ENCODE measurements at regions not wholly inside any gene's neighbourhood (a gene's known extent, or its start where the extent isn't known, plus 50 kb on each side); places are given as distances from the start of the nearest gene placed in this dataset.

DNA sequence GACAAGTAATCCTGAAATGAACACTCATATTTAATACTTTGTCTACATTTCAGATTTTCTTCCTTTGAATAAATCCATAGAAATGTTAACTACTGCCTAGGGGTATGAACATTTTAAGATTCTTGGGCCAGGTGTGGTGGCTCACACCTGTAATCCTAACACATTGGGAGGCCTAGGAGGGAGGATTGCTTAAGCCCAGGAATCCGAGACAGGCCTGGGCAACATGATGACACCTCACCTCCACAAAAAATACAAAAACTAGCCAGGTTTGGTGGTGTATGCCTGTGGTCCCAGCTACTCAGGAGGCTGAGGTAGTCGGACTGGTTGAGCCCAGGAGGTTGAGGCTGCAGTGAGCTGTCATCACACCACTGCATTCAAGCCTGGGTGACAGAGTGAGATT lies 73.9 kb upstream of the PIAS1 start:
- Histone ChIP-seq H3K9me3 (no peaks in the 10 kb centered on the region), H3K27ac (no peak overlapping the region), H3K4me1 (no peaks in the 10 kb centered on the region), H3K4me3 (no peak overlapping the region), H3K36me3 (no peaks in the 10 kb centered on the region), H3K27me3 (no peaks in the 10 kb centered on the region)
- DNase-seq (ENCODE audit: low spot score in 2 of 2): no peak
- TF ChIP-seq CTCF (IDR thresholded peaks at IDR 0.05) (no peak), EP300 (IDR thresholded peaks at IDR 0.05) (no peak), POLR2AphosphoS5 (IDR thresholded peaks at IDR 0.05) (no peak), POLR2A (IDR thresholded peaks at IDR 0.05) (no peak)
- WGBS: 86% methylated on average over 2 of the region's 2 CpGs

DNA sequence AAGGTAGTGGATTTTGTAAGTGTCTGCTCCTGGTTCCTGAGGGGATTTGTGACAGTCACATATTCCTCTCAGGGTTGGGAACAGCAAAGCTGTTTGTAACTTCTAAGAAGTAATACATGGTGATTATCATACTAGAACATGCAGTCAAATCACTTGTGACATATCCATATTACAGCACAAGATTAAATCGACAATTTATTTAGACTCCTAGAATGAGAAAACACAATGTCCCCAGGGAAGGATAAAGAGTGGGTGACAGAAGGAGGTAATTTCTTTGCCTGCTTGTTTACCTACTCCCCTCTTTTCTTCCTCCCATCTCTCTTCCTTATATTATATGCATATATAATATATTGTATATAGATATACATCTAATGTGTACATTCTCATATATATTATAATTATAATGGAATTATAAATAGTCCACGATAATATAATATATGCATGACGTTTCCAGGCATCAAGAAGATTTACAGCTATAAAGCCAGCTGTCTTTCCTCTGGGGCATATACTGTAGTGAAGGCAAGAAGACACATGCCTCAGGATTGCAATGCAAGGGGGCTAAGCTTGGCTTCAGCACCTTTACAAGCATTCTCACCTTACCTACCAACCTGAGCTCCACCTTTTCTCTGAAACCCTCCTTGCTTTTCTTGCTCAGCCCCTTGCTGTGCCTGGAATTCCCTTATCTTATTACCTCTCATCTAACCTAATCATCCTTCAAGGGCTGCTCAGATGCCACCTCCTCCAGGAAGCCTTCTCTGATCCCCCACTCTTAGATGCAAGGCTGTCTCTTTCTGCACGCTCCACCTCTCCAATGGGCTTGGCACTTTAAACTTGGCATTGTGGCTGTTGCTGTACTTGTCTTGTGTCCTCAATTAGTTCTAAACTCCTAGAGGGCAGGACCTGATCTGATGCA lies 73.1 kb upstream of the PIAS1 start:
- Histone ChIP-seq H3K4me1 (no peaks in the 10 kb centered on the region), H3K27ac (no peak overlapping the region), H3K9me3 (no peaks in the 10 kb centered on the region), H3K36me3 (no peaks in the 10 kb centered on the region), H3K27me3 (no peaks in the 10 kb centered on the region), H3K4me3 (no peak overlapping the region)
- 45% methylated on average over 4 of the region's 4 CpGs for WGBS
- no peak for TF ChIP-seq POLR2A (IDR thresholded peaks at IDR 0.05)
- no peak for TF ChIP-seq POLR2AphosphoS5 (IDR thresholded peaks at IDR 0.05)
- TF ChIP-seq CTCF (IDR thresholded peaks at IDR 0.05): no peak
- TF ChIP-seq EP300 (IDR thresholded peaks at IDR 0.05): no peak
- no peak for DNase-seq (ENCODE audit: low spot score in 2 of 2)

DNA sequence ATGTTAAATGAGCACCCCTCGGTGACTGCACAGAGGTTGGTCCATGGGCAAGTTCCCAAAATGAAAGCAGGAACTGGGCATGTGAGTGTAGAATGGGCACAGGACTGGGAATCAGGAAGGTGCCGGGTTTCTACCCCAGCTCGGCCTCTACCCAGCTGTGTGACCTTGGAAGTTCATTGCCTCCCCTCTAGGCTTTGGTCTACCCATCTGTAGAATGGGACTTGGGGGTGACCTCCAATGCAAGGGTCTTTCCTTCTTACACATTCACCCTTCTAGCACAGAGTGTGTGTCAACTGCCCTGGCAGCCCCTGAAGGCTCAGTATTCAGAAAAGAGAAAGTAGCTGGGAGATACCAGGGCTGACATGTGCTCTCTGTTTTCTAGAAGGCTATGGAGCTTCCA lies 72.3 kb upstream of the PIAS1 start:
- Histone ChIP-seq H3K27me3 (no peaks in the 10 kb centered on the region), H3K27ac (no peak overlapping the region), H3K9me3 (no peaks in the 10 kb centered on the region), H3K36me3 (no peaks in the 10 kb centered on the region), H3K4me3 (no peak overlapping the region), H3K4me1 (no peaks in the 10 kb centered on the region)
- WGBS: 90% methylated on average over 3 of the region's 3 CpGs
- no peak for DNase-seq (ENCODE audit: low spot score in 2 of 2)
- TF ChIP-seq CTCF (IDR thresholded peaks at IDR 0.05) (no peak), EP300 (IDR thresholded peaks at IDR 0.05) (no peak), POLR2A (IDR thresholded peaks at IDR 0.05) (no peak), POLR2AphosphoS5 (IDR thresholded peaks at IDR 0.05) (no peak)

DNA sequence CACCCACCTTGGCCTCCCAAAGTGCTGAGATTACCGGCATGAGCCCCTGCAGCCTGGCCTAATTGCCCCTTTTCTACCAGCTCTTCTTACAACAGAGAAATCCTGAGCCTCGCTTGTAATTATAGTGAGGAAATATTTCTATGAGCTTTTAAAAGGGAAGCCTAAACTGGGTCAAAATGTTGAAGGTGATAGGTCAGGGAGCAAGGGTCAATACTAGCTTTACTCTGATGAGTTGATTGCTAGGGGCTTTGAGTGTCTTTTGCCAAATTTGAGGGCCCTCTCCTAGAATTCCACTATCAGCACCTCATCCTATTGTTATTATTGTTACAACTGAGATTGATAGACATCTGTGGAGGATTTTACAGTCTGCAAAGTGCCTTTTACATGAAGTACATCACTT lies 62.4 kb upstream of the PIAS1 start:
- H3K4me1 ChIP-seq: no peaks in the 10 kb centered on the region
- no peak for DNase-seq (ENCODE audit: low spot score in 2 of 2)
- TF ChIP-seq EP300 (IDR thresholded peaks at IDR 0.05) (no peak), POLR2A (IDR thresholded peaks at IDR 0.05) (no peak), CTCF (IDR thresholded peaks at IDR 0.05) (no peak), POLR2AphosphoS5 (IDR thresholded peaks at IDR 0.05) (no peak)
- H3K36me3 ChIP-seq: no peaks in the 10 kb centered on the region
- 100% methylated on average over 2 of the region's 2 CpGs for WGBS
- H3K27ac ChIP-seq: no peak overlapping the region
- H3K9me3 ChIP-seq: no peaks in the 10 kb centered on the region
- H3K4me3 ChIP-seq: no peak overlapping the region
- peaks cover 4% of the 10 kb centered on the region for H3K27me3 ChIP-seq

GRCh38 chr15:67992411-67992810 lies 61.7 kb upstream of the PIAS1 start:
- Histone ChIP-seq H3K36me3 (no peaks in the 10 kb centered on the region), H3K27ac (no peak overlapping the region), H3K27me3 (peaks cover 4% of the 10 kb centered on the region), H3K4me3 (no peak overlapping the region), H3K4me1 (no peaks in the 10 kb centered on the region), H3K9me3 (no peaks in the 10 kb centered on the region)
- WGBS: 91% methylated on average over 5 of the region's 5 CpGs
- DNase-seq (ENCODE audit: low spot score in 2 of 2): no peak
- TF ChIP-seq CTCF (IDR thresholded peaks at IDR 0.05) (no peak), POLR2A (IDR thresholded peaks at IDR 0.05) (no peak), POLR2AphosphoS5 (IDR thresholded peaks at IDR 0.05) (no peak)
